ENCODE measurements at regions not wholly inside any gene's neighbourhood (a gene's known extent, or its start where the extent isn't known, plus 50 kb on each side); places are given as distances from the start of the nearest gene placed in this dataset.

GRCh38 chr2:15043336-15044058 lies 411.0 kb downstream of the LRATD1 start:
- Mint-ChIP-seq H3K4me1 (ENCODE audit: low read depth) (peaks cover 4% of the 10 kb centered on the region), H3K4me3 (no peak overlapping the region), H3K27me3 (no peaks in the 10 kb centered on the region), H3K36me3 (ENCODE audit: low read depth) (no peaks in the 10 kb centered on the region), H3K27ac (no peak overlapping the region), H3K9me3 (no peaks in the 10 kb centered on the region)
- TF ChIP-seq CTCF (IDR thresholded peaks at IDR 0.05) = no peak
- no peak for ATAC-seq
- no peak for DNase-seq
- POLR2A ChIA-PET = interaction anchor here (0.6 kb wide), 1 partner anchor 34 kb away, joined by 3 read pairs; no protein-coding TSS in a partner anchor
- CTCF ChIA-PET = no interaction called here
- intact Hi-C loops (cut with micrococcal nuclease) = no loop called here

- TF ChIP-seq CTCF (IDR thresholded peaks at IDR 0.05) = no peak
- no peak for ATAC-seq
- H3K9me3 Mint-ChIP-seq = no peaks in the 10 kb centered on the region
- H3K27me3 Mint-ChIP-seq = no peaks in the 10 kb centered on the region
- POLR2A ChIA-PET = no interaction called here
- H3K27ac Mint-ChIP-seq = no peak overlapping the region
- H3K36me3 Mint-ChIP-seq (ENCODE audit: low read depth) = no peaks in the 10 kb centered on the region
- no peak for DNase-seq
- intact Hi-C loops (cut with micrococcal nuclease) = no loop called here
- H3K4me3 Mint-ChIP-seq = no peak overlapping the region
- H3K4me1 Mint-ChIP-seq (ENCODE audit: low read depth) = no peaks in the 10 kb centered on the region
- CTCF ChIA-PET = no interaction called here
These were observed 412.5 kb downstream of the LRATD1 start for GRCh38 chr2:15045054-15045453.

GRCh38 chr2:15047184-15047583 lies 414.7 kb downstream of the LRATD1 start:
- no peak overlapping the region for H3K27ac Mint-ChIP-seq
- H3K4me1 Mint-ChIP-seq (ENCODE audit: low read depth) = no peaks in the 10 kb centered on the region
- ATAC-seq = no peak
- H3K36me3 Mint-ChIP-seq (ENCODE audit: low read depth) = no peaks in the 10 kb centered on the region
- H3K4me3 Mint-ChIP-seq = no peak overlapping the region
- no peak for TF ChIP-seq CTCF (IDR thresholded peaks at IDR 0.05)
- H3K9me3 Mint-ChIP-seq = no peaks in the 10 kb centered on the region
- no peaks in the 10 kb centered on the region for H3K27me3 Mint-ChIP-seq
- CTCF ChIA-PET = no interaction called here
- DNase-seq = no peak
- intact Hi-C loops (cut with micrococcal nuclease) = no loop called here
- POLR2A ChIA-PET = no interaction called here

GRCh38 chr2:15048000-15048399 lies 415.5 kb downstream of the LRATD1 start:
- ATAC-seq = no peak
- Mint-ChIP-seq H3K27me3 (no peaks in the 10 kb centered on the region), H3K4me3 (no peak overlapping the region), H3K9me3 (no peaks in the 10 kb centered on the region), H3K36me3 (ENCODE audit: low read depth) (no peaks in the 10 kb centered on the region), H3K27ac (no peak overlapping the region), H3K4me1 (ENCODE audit: low read depth) (no peaks in the 10 kb centered on the region)
- TF ChIP-seq CTCF (IDR thresholded peaks at IDR 0.05) = no peak
- POLR2A ChIA-PET = no interaction called here
- intact Hi-C loops (cut with micrococcal nuclease) = no loop called here
- CTCF ChIA-PET = no interaction called here
- no peak for DNase-seq

GRCh38 chr2:15049096-15049993 lies 416.8 kb downstream of the LRATD1 start:
- no peak for DNase-seq
- no peak for ATAC-seq
- POLR2A ChIA-PET = no interaction called here
- Mint-ChIP-seq H3K36me3 (ENCODE audit: low read depth) (no peaks in the 10 kb centered on the region), H3K9me3 (no peaks in the 10 kb centered on the region), H3K27ac (no peak overlapping the region), H3K4me1 (ENCODE audit: low read depth) (no peaks in the 10 kb centered on the region), H3K27me3 (peaks cover 1% of the 10 kb centered on the region), H3K4me3 (no peak overlapping the region)
- intact Hi-C loops (cut with micrococcal nuclease) = no loop called here
- no peak for TF ChIP-seq CTCF (IDR thresholded peaks at IDR 0.05)
- CTCF ChIA-PET = interaction anchor here (1.6 kb wide), 1 partner anchor 11 kb away, joined by 5 read pairs; no protein-coding TSS in a partner anchor
